ENCODE measurements at regions not wholly inside any gene's neighbourhood (a gene's known extent, or its start where the extent isn't known, plus 50 kb on each side); places are given as distances from the start of the nearest gene placed in this dataset.

DNA sequence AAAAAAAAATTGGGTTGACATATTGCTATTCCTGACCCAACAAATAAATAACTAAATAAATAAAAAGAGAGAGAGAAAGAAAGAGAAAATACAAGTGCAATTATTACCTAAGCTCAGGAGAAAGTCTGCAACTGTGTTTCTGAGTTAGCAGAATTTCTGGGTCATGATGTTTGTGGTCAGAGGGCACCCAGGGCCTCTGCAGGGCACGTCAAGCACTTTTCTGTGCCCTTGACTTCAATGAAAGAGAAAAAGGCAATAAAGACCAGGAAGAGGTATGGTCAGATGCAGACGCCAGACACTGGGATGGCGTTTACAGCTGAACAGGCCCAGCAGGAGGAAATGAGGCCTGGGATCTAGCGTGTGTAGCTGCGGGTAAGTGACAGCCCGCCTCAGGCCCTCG lies 160.9 kb upstream of the GDF10 start:
- TF ChIP-seq, protein P1, sequence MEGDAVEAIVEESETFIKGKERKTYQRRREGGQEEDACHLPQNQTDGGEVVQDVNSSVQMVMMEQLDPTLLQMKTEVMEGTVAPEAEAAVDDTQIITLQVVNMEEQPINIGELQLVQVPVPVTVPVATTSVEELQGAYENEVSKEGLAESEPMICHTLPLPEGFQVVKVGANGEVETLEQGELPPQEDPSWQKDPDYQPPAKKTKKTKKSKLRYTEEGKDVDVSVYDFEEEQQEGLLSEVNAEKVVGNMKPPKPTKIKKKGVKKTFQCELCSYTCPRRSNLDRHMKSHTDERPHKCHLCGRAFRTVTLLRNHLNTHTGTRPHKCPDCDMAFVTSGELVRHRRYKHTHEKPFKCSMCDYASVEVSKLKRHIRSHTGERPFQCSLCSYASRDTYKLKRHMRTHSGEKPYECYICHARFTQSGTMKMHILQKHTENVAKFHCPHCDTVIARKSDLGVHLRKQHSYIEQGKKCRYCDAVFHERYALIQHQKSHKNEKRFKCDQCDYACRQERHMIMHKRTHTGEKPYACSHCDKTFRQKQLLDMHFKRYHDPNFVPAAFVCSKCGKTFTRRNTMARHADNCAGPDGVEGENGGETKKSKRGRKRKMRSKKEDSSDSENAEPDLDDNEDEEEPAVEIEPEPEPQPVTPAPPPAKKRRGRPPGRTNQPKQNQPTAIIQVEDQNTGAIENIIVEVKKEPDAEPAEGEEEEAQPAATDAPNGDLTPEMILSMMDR (IDR thresholded peaks at IDR 0.05): no peak
- no peak for TF ChIP-seq EP300 (IDR thresholded peaks at IDR 0.05)
